Gastroesophageal sphincter (tissue), 3 donors: ENCODE measurements at regions not wholly inside any gene's neighbourhood (a gene's known extent, or its start where the extent isn't known, plus 50 kb on each side); places are given as distances from the start of the nearest gene placed in this dataset.

ENCODE experiments used
- EP300 ChIP-seq: sonication (generic); formaldehyde crosslinking; IDR thresholded peaks from one replicate; pipeline ENCODE4 v1.6.1; 2017; ENCODE audit warnings: antibody characterized with exemption, mild to moderate bottlenecking
- POLR2A ChIP-seq, 2 donors: fragments of 450-650 bp; IDR thresholded peaks; one replicate each; pipeline ENCODE4 v1.6.1; 2017; ENCODE audit warnings: antibody characterized with exemption in 2 of 2, mild to moderate bottlenecking in 2 of 2, moderate library complexity in 1 of 2
- TF ChIP-seq, protein P1 (sequence below), 4 experiments: fragments of 200-600 bp in 2 of 4; fragments of 450-650 bp in 2 of 4; sonication (generic) in 1 of 4; IDR thresholded peaks; one replicate each; pipeline ENCODE4 v1.5.1; 2017 to 2019; ENCODE audit warnings: antibody characterized with exemption in 4 of 4, mild to moderate bottlenecking in 2 of 4, moderate library complexity in 2 of 4

DNA sequence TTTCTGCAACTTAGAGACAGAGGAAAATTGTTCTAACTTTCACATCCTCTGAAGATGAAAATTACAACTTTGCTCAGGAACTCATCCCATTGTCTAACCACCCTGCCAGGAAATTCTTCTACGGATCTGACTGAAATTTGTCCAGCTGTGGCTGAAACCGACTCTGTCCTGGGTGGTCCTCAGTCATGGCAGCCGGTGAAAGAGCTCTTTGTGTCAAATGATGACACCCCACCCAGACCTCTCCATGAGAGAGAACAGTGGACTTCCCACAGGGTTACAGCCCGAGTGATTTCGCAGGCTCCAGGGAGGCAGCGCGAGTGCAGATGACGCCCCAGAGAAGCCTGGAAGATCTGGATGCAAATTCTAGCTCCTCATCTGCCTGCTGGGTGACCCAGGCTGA, 65.1 kb upstream of the TRIB2 start:
- TF ChIP-seq, protein P1, sequence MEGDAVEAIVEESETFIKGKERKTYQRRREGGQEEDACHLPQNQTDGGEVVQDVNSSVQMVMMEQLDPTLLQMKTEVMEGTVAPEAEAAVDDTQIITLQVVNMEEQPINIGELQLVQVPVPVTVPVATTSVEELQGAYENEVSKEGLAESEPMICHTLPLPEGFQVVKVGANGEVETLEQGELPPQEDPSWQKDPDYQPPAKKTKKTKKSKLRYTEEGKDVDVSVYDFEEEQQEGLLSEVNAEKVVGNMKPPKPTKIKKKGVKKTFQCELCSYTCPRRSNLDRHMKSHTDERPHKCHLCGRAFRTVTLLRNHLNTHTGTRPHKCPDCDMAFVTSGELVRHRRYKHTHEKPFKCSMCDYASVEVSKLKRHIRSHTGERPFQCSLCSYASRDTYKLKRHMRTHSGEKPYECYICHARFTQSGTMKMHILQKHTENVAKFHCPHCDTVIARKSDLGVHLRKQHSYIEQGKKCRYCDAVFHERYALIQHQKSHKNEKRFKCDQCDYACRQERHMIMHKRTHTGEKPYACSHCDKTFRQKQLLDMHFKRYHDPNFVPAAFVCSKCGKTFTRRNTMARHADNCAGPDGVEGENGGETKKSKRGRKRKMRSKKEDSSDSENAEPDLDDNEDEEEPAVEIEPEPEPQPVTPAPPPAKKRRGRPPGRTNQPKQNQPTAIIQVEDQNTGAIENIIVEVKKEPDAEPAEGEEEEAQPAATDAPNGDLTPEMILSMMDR (IDR thresholded peaks at IDR 0.05): no peak
- TF ChIP-seq POLR2A (IDR thresholded peaks at IDR 0.05) (no peak), EP300 (no peak)
